SH-SY5Y (cell line): ENCODE measurements at regions not wholly inside any gene's neighbourhood (a gene's known extent, or its start where the extent isn't known, plus 50 kb on each side); places are given as distances from the start of the nearest gene placed in this dataset.

Experiments
- GATA2 ChIP-seq: IDR thresholded peaks from 2 replicates; pipeline ENCODE4 v1.6.1; 2011; ENCODE audit warnings: mild to moderate bottlenecking, low read depth, low read length
- GATA3 ChIP-seq: IDR thresholded peaks from 2 replicates; pipeline ENCODE4 v1.6.1; 2011; ENCODE audit warnings: low read depth, mild to moderate bottlenecking, low read length, moderate library complexity

GRCh38 chr4:58600290-58600689 lies 1490.1 kb upstream of the IGFBP7 start:
- TF ChIP-seq GATA2 (no peak), GATA3 (no peak)
